ENCODE measurements at regions not wholly inside any gene's neighbourhood (a gene's known extent, or its start where the extent isn't known, plus 50 kb on each side); places are given as distances from the start of the nearest gene placed in this dataset.

DNA sequence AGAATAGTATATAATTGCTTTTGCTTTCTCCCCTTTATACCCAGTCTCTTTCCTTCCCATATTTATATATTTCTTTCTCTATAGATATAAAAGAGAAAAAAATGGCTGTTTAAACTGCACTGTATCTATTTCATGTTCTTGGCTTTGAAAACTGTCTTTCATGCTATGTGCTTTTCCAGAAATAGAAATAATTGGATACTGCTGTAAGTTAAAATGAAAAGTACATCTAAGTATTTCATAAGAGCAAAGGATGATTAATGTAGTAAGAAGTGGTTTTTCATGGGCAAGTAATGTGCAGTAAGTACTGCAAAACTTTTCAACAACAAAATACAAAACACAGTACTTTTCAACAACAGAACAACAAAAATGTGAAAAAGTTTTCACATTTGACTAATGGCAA, 237.9 kb downstream of the SNCA start:
- DNase-seq (ENCODE audit: low read depth) = no peak

DNA sequence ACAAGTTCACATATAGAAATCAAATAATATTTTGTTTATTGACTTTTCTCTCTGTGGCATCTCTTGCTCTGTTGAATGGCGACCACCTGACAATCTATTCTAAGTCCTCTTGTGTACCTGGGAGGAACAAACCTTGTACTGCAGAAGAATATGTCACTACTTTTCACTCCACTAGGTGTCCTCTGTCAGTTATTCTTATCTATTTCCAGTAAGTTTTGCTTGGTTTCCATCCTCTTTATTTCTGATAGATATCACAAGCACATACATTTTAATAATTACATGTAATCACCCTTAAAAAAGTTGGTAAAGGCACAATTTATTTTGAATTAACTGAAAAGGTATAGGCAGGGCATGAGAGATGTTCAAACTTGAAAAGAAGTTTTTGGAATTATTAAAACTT, 238.4 kb downstream of the SNCA start:
- DNase-seq (ENCODE audit: low read depth) = peak; percentile 35

DNA sequence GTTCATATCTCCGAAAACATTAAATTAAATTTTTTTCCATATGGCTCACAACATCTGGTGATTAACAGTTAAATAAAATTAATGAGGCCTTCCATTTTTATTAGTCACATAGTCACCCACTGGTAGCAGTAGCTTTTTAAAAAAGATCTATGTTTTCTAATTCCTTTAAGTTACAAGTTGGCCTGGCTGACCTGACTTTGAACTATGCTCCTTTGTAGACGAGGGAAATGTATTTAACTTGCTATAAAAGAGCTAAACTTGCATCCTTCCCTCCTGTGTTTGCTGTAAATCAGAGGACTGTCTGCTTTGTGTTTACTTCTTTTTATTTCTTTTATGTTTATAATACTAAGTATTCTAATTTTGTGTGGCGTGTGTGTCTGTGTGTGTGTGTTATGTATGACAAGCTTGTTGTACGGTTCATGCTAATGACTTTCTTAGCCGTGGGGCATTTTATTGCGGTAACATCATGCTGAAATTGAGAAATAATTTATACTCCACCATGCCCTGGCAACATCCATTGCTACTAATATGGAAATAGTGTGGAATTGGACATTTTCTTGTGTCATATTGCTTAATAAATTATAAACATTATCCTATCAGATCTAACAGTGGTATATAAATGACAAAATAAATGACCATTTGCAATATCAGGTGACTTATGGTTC, 241.7 kb downstream of the SNCA start:
- no peak for DNase-seq (ENCODE audit: low read depth)

DNA sequence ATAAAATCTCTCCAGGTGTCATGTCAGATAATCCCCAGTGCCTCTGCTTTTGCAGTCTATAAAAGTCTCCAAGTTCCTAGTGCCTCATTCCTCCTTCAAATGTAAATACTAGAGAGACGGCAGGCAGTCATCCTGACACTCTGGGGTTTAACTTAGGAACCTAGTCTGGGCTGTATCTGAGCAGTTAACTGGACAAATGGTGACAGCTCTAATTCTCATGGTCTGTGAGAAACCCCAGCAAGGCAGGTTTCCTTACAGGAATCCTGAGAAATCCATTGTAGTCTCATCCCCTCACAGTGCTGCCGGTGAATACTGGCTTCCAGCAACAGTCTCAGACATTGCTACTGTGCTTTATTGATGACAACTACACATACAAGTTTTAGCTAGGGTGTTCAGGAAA, 246.8 kb downstream of the SNCA start:
- DNase-seq (ENCODE audit: low read depth) = no peak

DNA sequence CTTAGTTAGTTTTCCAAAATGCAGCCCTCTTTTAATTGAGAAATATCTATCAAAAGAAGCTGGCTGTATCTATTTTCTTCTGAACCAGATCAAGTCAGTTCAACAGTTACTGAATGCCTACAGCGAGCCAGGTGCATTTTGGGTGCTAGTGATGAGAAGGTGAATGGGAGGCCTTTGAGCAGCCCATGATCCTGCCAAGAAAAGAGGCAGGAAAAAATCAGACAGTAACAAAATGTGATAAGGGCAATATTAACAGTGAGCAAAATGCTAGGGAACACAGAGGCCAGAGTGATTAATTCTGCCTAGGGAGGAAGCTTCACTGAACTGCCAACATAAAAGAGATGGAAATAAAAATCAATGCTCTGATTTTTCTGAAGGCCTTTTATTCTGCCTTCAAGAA, 248.5 kb downstream of the SNCA start:
- no peak for DNase-seq (ENCODE audit: low read depth)

DNA sequence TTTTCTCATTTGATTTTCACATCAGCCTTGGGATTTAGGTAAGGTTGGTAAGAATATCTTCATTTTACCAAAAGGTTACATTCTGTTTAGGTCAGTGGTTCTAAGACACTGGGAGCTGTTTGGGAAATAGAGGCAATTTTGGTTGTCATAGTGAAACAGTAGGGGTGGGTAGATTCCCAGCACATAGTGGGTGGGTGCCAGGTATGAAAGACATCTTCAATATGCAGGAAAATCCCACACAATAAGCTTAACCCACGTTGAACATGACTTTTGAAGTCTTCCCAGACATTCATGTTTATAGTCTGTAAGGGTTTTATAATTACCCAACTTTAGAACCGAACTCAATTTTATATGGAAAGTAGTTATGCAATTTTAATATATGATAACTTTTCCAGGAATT, 249.6 kb downstream of the SNCA start:
- DNase-seq (ENCODE audit: low read depth) = no peak

DNA sequence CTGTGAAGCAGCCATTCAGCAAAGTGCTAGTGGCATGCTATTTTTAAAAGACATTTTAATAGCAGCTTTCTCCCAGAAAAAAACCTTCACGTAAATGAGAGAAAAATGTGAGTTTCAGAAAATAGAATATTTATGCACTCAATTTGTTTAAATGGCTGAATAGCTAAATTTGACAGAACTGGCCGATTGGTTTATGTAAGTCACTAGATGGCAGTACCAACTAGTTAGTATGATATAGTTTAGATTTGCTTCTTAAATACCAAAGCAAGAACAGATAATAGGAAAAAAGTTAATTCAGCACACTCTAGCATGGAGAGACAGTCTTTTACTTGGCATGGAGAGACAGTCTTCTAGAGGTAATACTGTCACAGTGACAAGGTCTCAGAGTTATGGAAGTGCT, 250.1 kb downstream of the SNCA start:
- DNase-seq (ENCODE audit: low read depth) = peak; percentile 41

DNA sequence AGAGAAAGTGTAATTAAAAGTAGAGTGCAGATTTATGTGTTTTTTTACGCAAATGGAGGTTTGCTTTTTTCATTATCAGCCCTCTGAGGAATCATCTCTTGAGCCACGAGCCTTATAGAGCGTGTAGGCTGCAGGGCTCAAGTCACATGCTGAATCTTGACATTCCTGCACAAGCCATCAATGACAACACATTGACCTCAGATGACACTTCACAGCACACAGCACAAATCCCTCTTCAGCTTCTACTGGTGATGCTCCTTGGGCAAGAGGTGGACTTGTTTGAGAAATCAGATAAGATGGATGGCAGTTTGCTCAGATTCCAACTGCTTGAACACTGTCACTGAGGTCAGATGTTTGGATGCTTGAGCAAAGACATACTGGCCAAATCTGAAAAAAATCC, 250.6 kb downstream of the SNCA start:
- no peak for DNase-seq (ENCODE audit: low read depth)

DNA sequence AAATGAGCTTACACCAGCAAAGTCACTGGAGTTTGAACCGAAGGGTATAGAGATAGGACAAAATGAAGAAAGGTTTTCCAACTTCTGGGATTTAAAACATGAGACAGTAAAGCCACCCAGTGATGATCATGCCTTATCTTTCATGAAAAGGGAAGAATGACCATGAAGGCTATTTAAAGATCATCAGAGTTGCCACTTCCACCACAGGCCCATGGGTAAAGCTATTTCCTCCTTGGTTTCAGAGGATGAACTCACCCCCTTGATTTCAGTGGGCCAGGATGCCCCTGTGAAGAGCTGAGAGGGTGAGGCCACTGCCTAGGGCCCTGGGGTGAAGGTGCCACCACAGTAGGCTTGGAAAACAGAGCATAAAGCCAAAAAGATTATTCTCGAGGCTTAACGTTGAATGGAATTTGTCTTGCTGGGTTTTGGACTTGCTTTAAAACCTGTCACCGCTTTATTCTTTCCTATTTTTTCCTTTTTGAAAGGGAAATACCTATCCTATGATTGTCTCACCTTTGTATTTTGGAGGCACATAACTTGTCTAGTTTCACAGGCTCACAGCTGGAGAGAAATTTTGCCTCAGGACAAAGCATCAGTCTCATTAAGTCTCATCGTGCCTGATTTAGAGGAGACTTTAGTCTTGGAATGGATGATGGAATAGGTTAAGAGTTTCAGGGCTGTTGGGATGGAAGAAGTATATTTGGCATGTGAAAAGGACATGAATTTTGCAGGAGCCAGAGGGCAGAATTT, 254.0 kb downstream of the SNCA start:
- DNase-seq (ENCODE audit: low read depth) = no peak

DNA sequence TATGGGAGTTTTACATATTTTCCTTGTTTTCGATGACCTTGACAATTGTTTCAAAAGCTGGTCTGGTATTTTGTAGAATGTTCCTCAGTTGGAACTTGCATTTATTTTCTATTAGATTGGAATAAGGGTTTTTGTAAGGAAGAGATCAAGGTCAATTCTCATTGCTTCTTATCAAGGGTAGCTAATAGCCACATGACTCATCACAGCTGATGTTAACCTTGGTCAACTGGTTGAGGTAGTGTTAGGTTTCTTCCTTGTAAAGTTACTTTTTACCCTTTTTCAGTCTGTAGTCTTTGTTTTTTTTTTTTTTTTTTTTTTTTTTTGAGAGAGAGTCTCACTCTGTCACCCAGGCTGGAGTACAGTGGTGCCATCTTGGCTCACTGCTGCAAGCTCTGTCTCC, 257.2 kb downstream of the SNCA start:
- no peak for DNase-seq (ENCODE audit: low read depth)

DNA sequence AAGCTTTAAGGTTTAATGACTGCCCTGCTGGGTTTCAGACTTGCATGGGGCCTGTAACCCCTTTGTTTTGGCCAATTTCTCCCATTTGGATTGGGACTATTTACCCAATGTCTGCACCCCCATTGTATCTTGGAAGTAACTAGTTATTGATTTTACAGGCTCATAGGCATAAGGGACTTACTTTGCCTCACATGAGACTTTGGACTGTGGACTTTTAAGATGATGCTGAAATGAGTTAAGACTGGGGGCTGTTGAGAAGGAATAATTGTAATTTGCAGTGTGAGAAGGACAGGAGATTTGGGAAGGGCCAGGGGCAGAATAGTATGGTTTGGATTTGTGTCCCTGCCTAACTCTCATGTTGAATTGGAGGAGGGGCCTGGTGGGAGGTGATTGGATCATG, 260.7 kb downstream of the SNCA start:
- no peak for DNase-seq (ENCODE audit: low read depth)

DNA sequence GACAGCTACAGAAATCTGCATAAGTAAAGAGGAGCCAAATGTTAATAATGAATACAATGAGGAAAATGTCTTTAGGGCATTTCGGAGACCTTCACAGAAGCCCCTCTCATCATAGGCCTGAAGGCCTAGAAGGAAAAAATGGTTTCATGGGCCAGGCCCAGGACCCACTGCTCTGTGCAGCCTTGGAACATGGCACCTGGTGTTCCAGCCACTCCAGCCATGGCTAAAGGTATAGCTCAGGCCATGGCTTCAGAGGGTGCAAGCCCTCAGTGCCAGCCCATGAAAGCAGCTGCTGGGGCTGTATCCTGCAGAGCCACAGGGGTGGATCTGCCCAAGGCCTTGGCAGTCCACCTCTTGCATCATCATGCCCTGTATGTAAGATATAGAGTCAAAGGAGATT, 261.1 kb downstream of the SNCA start:
- no peak for DNase-seq (ENCODE audit: low read depth)

DNA sequence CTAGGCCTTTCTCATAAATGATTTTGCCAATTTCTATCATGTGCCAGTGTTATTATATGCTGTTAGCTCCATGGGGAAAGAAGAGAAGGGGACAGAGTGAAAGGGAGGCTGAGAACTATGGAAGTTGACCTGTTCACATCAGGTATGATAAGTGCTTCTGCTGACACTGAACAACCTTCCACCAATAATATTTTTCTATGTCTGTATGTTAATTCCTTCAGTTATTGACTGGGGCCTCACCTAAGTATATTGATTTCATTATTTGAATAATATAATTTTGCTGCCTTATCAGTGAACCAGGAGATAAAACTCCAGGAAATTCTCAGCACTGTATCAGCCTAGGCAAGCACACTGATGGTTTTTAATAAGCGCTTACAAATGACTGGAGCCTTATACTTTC, 262.8 kb downstream of the SNCA start:
- DNase-seq (ENCODE audit: low read depth) = no peak

DNA sequence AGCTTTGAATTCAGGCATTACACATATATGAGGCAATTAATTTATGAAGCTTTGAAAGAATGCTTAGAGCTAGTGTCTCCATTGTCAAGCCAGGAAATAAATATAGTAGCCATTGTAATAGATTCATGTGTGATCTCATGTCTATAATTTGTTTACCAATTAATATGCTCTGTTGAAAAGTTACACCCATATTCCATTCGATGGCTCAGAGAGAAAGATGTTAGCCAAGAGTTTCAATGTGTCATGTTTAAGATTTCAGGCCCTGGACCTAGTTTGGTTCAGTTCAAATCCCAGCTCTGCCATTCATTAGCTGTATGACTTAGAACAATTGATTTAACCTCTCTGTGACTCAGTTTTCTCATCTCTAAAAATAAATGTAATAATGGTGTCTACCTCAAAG, 263.3 kb downstream of the SNCA start:
- no peak for DNase-seq (ENCODE audit: low read depth)

DNA sequence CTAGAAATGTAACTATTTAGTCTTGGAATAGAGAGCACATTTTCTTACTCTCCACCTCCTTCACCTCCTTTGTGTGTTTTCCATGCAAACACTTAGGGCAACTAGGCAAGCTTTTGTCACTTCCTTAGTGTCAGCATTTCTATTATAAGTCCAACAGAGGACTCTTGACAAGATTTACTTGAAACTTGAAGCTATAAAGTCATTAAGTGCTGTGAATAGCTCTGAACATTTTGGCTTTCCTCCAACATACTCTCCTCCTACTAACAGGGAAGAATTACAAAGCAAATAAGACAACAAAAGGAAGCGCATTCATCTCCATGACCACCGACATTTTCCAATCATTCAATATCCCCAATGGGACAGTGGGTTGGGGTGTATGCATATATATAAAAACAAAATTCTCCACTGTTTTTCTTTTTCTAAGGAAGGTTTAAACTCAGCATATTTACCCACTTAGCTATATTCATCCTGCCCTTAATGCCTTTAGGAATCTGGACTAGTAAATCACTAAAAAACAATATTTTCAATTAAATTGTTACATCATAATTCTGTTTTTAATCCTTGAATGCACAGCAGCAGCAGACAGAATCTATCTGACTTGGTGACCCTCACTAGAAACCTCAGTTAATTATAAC, 264.6 kb downstream of the SNCA start:
- no peak for DNase-seq (ENCODE audit: low read depth)

DNA sequence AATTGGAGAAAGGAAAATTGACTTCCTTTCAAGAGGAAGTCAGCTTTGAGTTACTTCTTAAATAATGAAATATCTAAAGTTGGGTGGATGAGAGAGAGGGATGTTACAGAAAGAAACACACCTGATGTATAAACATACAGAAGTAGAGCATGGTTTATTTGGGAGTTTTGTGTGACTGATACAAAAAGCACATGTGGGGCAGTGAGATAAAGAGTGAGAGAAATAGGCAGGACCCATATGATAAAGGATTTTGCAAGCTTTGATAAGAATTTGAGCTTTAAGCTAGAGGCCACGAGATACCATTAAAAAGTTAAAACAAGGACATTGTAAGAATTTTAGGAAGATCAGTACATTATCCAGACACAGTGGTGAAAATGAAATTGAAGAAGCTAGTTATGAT, 263.3 kb upstream of the GPRIN3 start:
- DNase-seq (ENCODE audit: low read depth) = no peak

DNA sequence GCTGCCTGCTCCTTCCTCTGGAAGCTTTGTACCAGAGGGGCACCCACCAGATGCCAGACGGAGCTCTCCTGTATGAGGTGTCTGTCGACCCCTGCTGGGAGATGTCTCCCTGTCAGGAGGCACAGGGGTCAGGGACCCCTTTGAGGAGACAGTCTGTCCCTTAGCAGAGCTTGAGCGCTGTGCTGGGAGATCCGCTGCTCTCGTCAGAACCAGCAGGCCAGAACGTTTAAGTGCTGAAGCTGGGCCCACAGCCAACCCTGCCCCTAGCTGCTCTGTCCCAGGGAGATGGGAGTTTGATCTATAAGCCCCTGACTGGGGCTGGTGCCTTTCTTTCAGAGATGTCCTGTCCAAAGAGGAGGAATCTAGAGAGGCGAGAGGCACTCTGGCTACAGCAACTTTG, 260.3 kb upstream of the GPRIN3 start:
- DNase-seq (ENCODE audit: low read depth) = no peak

DNA sequence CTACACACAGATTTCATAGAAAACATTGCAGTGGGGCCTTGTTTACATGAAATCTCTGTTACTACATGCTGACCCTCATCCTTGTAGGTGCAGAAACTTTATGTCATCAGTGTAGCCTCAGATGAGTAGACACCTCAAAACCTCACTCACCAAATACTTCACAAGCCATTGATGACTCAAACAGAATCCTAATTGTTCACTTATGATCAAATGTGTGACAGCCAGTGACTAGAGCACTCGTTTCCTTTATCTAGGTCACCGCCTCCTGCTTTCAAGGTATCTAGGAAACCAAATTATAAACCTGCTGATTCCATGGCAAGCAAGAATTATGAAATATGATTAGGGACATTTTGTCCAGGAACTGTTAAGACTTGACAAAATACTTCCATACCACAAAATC, 255.8 kb upstream of the GPRIN3 start:
- peak; percentile 24 for DNase-seq (ENCODE audit: low read depth)

DNA sequence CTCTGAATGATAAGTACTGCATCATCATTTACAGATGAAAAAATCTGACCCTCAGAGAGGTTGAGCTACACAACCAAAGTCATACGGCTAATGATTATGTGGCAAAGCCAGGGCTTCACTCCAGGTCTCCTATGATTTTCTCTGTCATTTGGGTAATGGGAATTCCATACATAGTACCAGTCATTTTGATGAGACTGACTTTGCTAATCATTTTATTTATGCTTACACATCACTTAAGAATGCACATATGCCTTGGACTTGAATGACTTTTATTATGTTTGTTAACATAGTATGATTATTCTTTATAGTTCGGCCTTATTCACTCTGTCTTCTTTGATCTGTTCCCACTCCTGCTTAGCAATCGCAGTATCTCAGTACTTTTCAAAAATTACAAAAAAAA, 255.1 kb upstream of the GPRIN3 start:
- DNase-seq (ENCODE audit: low read depth) = peak; percentile 42

DNA sequence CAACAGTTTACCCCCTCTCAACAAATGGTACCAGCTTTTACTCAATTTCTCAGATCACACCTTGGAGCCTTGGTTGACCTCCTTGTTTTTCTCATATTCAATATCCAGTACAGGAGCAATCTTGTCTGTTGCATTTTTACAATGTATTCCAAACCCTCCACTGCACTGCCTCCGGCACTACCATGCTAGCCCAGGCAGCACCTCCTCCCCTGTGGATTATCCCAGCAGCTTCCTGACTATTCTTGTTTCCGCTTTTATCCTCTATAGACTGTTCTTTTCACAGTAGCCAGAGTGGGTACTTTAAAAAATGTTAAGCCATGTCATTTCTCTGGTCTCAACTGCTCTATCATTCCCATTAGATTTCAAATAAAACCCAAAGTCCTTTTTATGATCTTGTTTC, 253.4 kb upstream of the GPRIN3 start:
- DNase-seq (ENCODE audit: low read depth) = no peak

DNA sequence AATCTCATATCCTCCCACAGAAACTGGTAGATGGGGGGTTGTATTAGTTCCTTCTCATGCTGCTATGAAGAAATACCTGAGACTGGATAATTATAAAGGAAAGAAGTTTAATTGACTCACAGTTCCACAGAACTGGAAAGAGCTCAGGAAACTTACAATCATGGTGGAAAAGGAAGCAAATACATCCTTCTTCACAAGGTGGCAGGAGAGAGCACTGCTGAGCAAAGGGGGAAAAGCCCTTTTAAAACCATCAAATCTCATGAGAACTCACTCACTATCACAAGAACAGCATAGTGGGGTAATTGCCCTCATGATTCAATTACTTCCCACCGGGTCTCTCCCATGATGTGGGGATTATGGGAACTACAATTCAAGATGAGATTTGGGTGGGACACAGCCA, 250.5 kb upstream of the GPRIN3 start:
- peak; percentile 27 for DNase-seq (ENCODE audit: low read depth)

DNA sequence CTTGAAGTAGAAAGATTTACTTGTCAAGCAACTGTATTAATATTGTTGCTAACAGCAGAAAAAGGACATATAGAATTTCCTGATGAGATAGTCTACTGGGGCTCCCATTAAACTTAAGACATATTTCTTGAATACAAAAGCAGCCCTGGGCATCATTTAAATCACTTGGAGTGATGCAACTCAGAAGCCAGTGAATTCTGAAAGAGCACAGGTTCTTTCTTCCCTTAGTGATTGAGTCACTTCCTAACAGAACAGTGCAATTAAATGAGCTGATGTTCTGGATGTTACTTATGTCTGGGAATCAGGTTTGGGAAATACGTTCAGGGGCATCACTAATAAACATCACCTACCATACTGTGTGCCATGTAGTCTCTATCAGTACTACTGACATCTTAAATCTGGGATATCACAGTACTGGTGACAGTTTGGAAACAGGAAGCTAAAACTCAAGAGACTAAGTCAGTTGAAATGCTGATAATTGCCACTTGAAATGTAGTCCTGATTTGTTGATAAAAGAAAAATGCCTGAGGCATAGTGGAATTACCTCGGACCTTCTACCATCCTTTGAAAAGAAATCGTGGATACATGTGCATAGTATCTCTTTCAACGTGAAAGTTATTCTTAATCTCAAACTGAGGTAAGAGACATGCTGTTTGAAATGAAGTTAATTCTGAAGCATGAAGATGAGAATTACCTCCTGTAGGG, 249.2 kb upstream of the GPRIN3 start:
- peak; percentile 33 for DNase-seq (ENCODE audit: low read depth)

DNA sequence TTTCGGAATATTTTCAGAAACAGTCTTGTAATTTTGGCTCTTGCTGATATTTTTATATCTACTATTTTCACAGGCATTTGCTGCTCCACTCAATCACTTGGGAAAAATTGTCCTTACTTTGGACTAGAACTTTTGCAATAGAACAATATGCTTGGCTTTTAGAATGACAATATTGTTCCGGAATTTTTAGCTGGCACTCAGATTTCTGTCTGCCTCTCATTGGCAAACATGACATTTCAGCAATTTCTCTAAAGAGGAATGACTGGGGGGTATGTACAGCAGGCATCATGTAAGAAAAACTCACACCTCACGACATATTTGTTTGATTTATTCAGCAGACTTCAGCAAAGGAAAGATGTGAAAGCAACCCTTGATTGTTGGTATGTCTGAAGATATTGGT, 243.6 kb upstream of the GPRIN3 start:
- no peak for DNase-seq (ENCODE audit: low read depth)
